ENCODE measurements at regions not wholly inside any gene's neighbourhood (a gene's known extent, or its start where the extent isn't known, plus 50 kb on each side); places are given as distances from the start of the nearest gene placed in this dataset.

GRCh38 chr9:99405359-99405758 is 183.3 kb downstream of the SEC61B start (continued):
- no peak for TF ChIP-seq GTF2F1 (IDR thresholded peaks at IDR 0.05; ENCODE audit: low read depth, low read length)
- no peak for TF ChIP-seq SMAD2 (IDR thresholded peaks at IDR 0.05; ENCODE audit: low read depth, low read length)

GRCh38 chr9:99406939-99407338 is 184.9 kb downstream of the SEC61B start:
- CTCF ChIA-PET (ENCODE audit: low intra/inter-chr PET ratio): no interaction called here
- FAIRE-seq: no peak
- no TSS peak for BruUV-seq (replicated peaks)

More at GRCh38 chr9:99406939-99407338, 184.9 kb downstream of the SEC61B start:
- Histone ChIP-seq H2AFZ (ENCODE audit: low read depth, low read length) (no peak overlapping the region), H3K4me3 (no peak overlapping the region), H3K4me1 (replicated peaks in 1 of 2; ENCODE audit: control insufficient read depth in 2 of 2, insufficient read depth in 2 of 2, low read length in 2 of 2) (no peaks in the 10 kb centered on the region), H3K79me2 (ENCODE audit: control insufficient read depth, insufficient read depth, low read length) (no peaks in the 10 kb centered on the region), H3K9me1 (ENCODE audit: control insufficient read depth, insufficient read depth, low read length) (no peaks in the 10 kb centered on the region), H3K36me3 (ENCODE audit: control insufficient read depth, insufficient read depth, low read length) (no peaks in the 10 kb centered on the region), H3K9ac (ENCODE audit: insufficient read depth in 1 of 2, low read depth in 2 of 2, low read length in 2 of 2) (no peak overlapping the region), H3K9me3 (replicated peaks; ENCODE audit: control insufficient read depth, insufficient read depth, low read depth, low read length) (no peaks in the 10 kb centered on the region), H3K27ac (ENCODE audit: extremely low read depth, low read depth, low read length) (no peak overlapping the region), H3K4me2 (ENCODE audit: insufficient read depth, low read length) (no peak overlapping the region), H3K27me3 (ENCODE audit: control insufficient read depth in 2 of 2, insufficient read depth in 2 of 2, low read length in 2 of 2) (0 out of 5 replicates have a peak, but pooled peaks cover 0 to 4% of the 10 kb centered on the region in 2 experiments), H4K20me1 (replicated peaks; ENCODE audit: control insufficient read depth, insufficient read depth, low read length) (no peaks in the 10 kb centered on the region)
- 0% methylated on average over 4 of the region's 4 CpGs for WGBS (ENCODE audit: insufficient coverage, low coverage, missing lambda C conversion rate)
- ATAC-seq: no peak
- TF ChIP-seq MYBL2 (IDR thresholded peaks at IDR 0.05; ENCODE audit: low read depth) (no peak), MYBL2 (CRISPR knock-in tag; IDR thresholded peaks at IDR 0.05; ENCODE audit: borderline replicate concordance) (no peak), HMG20A (CRISPR knock-in tag; conservative IDR thresholded peaks at IDR 0.05) (no peak), ZNF77 (CRISPR knock-in tag; IDR thresholded peaks at IDR 0.05) (no peak), SOX6 (IDR thresholded peaks at IDR 0.05) (no peak), CAMTA2 (CRISPR knock-in tag; conservative IDR thresholded peaks at IDR 0.05) (no peak), ZNF740 (CRISPR knock-in tag; IDR thresholded peaks at IDR 0.05) (no peak), ZNF740 (tag; IDR thresholded peaks at IDR 0.05) (no peak), SMARCA4 (IDR thresholded peaks at IDR 0.05) (no peak), RBFOX2 (IDR thresholded peaks at IDR 0.05; ENCODE audit: low read depth, low read length) (no peak), OTX1 (CRISPR knock-in tag; IDR thresholded peaks at IDR 0.05) (no peak), SREBF1 (IDR thresholded peaks at IDR 0.05; ENCODE audit: borderline replicate concordance, low read depth, low read length) (no peak), TCFL5 (CRISPR knock-in tag; conservative IDR thresholded peaks at IDR 0.05) (no peak), HDAC2 (IDR thresholded peaks at IDR 0.05) (no peak), PATZ1 (CRISPR knock-in tag; IDR thresholded peaks at IDR 0.05; ENCODE audit: borderline replicate concordance) (no peak), POU5F1 (IDR thresholded peaks at IDR 0.05; ENCODE audit: borderline replicate concordance, low read depth, low read length, partially characterized antibody) (no peak), HINFP (tag; conservative IDR thresholded peaks at IDR 0.05; ENCODE audit: low read depth) (no peak), GTF2A2 (tag; IDR thresholded peaks at IDR 0.05) (no peak)
- DNase-seq (ENCODE audit: extremely low read depth in 1 of 4, low spot score in 3 of 4): no peak
- in situ Hi-C loops (cut with MboI): no loop called here
- intact Hi-C loops (cut with micrococcal nuclease): no loop called here
- POLR2A ChIA-PET: interaction anchor here (0.9 kb wide), 1 partner anchor 9 kb away, joined by 3 read pairs; no protein-coding TSS in a partner anchor
